ENCODE measurements at regions not wholly inside any gene's neighbourhood (a gene's known extent, or its start where the extent isn't known, plus 50 kb on each side); places are given as distances from the start of the nearest gene placed in this dataset.

GRCh38 chr2:223545830-223546229 lies 56.3 kb downstream of the SCG2 start:
- POLR2A ChIA-PET (ENCODE audit: partially characterized antibody), result no interaction called here
- no peak overlapping the region for H3K4me3 Mint-ChIP-seq
- peaks cover 0 to 3% (median 0%) of the 10 kb centered on the region in 8 donors for H3K9me3 Mint-ChIP-seq
- CTCF ChIA-PET (ENCODE audit: partially characterized antibody), result no interaction called here
- Histone ChIP-seq H3K4me1 (ENCODE audit: insufficient read depth, low read length) (no peaks in the 10 kb centered on the region), H3K27ac (ENCODE audit: low read depth, low read length) (no peak overlapping the region), H3K36me3 (ENCODE audit: insufficient read depth, low read length) (no peaks in the 10 kb centered on the region), H3K27me3 (ENCODE audit: insufficient read depth, low read length) (no peaks in the 10 kb centered on the region), H3K4me3 (ENCODE audit: low read length in 2 of 2) (no peak overlapping the region), H3K9me3 (ENCODE audit: control insufficient read depth in 1 of 2, low read length in 2 of 2) (no peaks in the 10 kb centered on the region)
- DNase-seq, result no peak
- intact Hi-C loops (cut with micrococcal nuclease), result no loop called here
- no peaks in the 10 kb centered on the region for H3K4me1 Mint-ChIP-seq
- H3K27ac Mint-ChIP-seq, result no peak overlapping the region
- H3K27me3 Mint-ChIP-seq, result no peaks in the 10 kb centered on the region
- no peaks in the 10 kb centered on the region for H3K36me3 Mint-ChIP-seq
